Middle frontal gyrus (tissue), 1 donor: ENCODE measurements at regions not wholly inside any gene's neighbourhood (a gene's known extent, or its start where the extent isn't known, plus 50 kb on each side); places are given as distances from the start of the nearest gene placed in this dataset.

Experiments
- DNase-seq: peaks from one replicate; pipeline ENCODE4 v3.0.0-alpha.2; 2015; ENCODE audit warnings: low spot score; ENCODE audit errors: extremely low spot score

GRCh38 chr6:114452785-114453401 is 110.1 kb upstream of the HS3ST5 start:
- no peak for DNase-seq

- DNase-seq: no peak
Observed at GRCh38 chr6:114450631-114451030, 107.8 kb upstream of the HS3ST5 start.

- no peak for DNase-seq
Observed at GRCh38 chr6:114449659-114450058, 106.8 kb upstream of the HS3ST5 start.

GRCh38 chr6:114446342-114446741 is 103.5 kb upstream of the HS3ST5 start:
- DNase-seq: no peak

GRCh38 chr6:114445846-114446245 is 103.0 kb upstream of the HS3ST5 start:
- no peak for DNase-seq

GRCh38 chr6:114439411-114439810 is 96.6 kb upstream of the HS3ST5 start:
- DNase-seq: no peak

- DNase-seq: no peak
Observed at GRCh38 chr6:114437235-114437634, 94.4 kb upstream of the HS3ST5 start.

GRCh38 chr6:114436691-114437090 is 93.9 kb upstream of the HS3ST5 start:
- DNase-seq: no peak

GRCh38 chr6:114435985-114436384 is 93.2 kb upstream of the HS3ST5 start:
- no peak for DNase-seq

- DNase-seq: no peak
Observed at GRCh38 chr6:114432400-114432799, 89.6 kb upstream of the HS3ST5 start.

- no peak for DNase-seq
Observed at GRCh38 chr6:114431641-114432040, 88.8 kb upstream of the HS3ST5 start.

GRCh38 chr6:114430534-114431124 is 87.8 kb upstream of the HS3ST5 start:
- DNase-seq: no peak

- DNase-seq: no peak
Observed at GRCh38 chr6:114428341-114428740, 85.5 kb upstream of the HS3ST5 start.

GRCh38 chr6:114421199-114421598 is 78.4 kb upstream of the HS3ST5 start:
- DNase-seq: no peak

- no peak for DNase-seq
Observed at GRCh38 chr6:114419175-114419574, 76.4 kb upstream of the HS3ST5 start.

GRCh38 chr6:114418304-114418972 is 75.6 kb upstream of the HS3ST5 start:
- DNase-seq: no peak

GRCh38 chr6:114407426-114408035 is 64.7 kb upstream of the HS3ST5 start:
- no peak for DNase-seq

- DNase-seq: no peak
Observed at GRCh38 chr6:114404339-114404955, 61.6 kb upstream of the HS3ST5 start.

GRCh38 chr6:114403858-114404257 is 61.0 kb upstream of the HS3ST5 start:
- no peak for DNase-seq

- DNase-seq: no peak
Observed at GRCh38 chr6:114398481-114398880, 55.7 kb upstream of the HS3ST5 start.
